Upper lobe of left lung (tissue), 4 donors: ENCODE measurements at regions not wholly inside any gene's neighbourhood (a gene's known extent, or its start where the extent isn't known, plus 50 kb on each side); places are given as distances from the start of the nearest gene placed in this dataset.
"Not testable (repeated sequence)": the region's sequence is repeated elsewhere in the genome, so short reads cannot be mapped to it uniquely, and the experiment has no call there.

Source experiments
- CTCF ChIP-seq, 6 experiments: fragments of 450-650 bp in 4 of 6; fragments of 200-600 bp in 2 of 6; sonication (generic) in 2 of 6; IDR thresholded peaks; one replicate each; pipeline ENCODE4 v1.5.1; 2016 to 2019; ENCODE audit warnings: antibody characterized with exemption in 6 of 6
- POLR2A ChIP-seq, 4 donors: fragments of 450-650 bp; IDR thresholded peaks; one replicate each; pipeline ENCODE4 v1.5.1; 2016 to 2017; ENCODE audit warnings: antibody characterized with exemption in 4 of 4, mild to moderate bottlenecking in 2 of 4
- POLR2AphosphoS5 ChIP-seq, 2 donors: sonication (generic); formaldehyde crosslinking; IDR thresholded peaks; one replicate each; pipeline ENCODE4 v1.5.1; 2017; ENCODE audit warnings: antibody characterized with exemption in 2 of 2

GRCh38 chr1:3999514-3999913 is 99.4 kb upstream of the C1orf174 start:
- TF ChIP-seq CTCF, POLR2AphosphoS5, POLR2A (IDR thresholded peaks at IDR 0.05): not testable (repeated sequence)
